GM12892 (cell line): ENCODE measurements at regions not wholly inside any gene's neighbourhood (a gene's known extent, or its start where the extent isn't known, plus 50 kb on each side); places are given as distances from the start of the nearest gene placed in this dataset.
"Not testable (repeated sequence)": the region's sequence is repeated elsewhere in the genome, so short reads cannot be mapped to it uniquely, and the experiment has no call there.

Source experiments
- POLR2AphosphoS5 ChIP-seq: IDR thresholded peaks from 2 replicates; pipeline ENCODE4 v1.6.1; 2011; ENCODE audit warnings: low read depth, low read length, control low read depth
- TAF1 ChIP-seq: IDR thresholded peaks from 2 replicates; pipeline ENCODE4 v1.6.1; 2011; ENCODE audit warnings: low read depth, mild to moderate bottlenecking, control low read depth, low read length, borderline replicate concordance

DNA sequence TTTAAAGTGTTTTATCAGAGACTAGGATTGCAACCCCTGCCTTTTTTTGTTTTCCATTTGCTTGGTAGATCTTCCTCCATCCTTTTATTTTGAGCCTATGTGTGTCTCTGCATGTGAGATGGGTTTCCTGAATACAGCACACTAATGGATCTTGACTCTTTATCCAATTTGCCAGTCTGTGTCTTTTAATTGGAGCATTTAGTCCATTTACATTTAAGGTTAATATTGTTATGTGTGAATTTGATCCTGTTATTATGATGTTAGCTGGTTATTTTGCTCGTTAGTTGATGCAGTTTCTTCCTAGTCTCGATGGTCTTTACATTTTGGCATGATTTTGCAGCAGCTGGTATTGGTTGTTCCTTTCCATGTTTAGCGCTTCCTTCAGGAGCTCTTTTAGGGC, 114.6 kb upstream of the MYLIP start:
- not testable (repeated sequence) for TF ChIP-seq TAF1, POLR2AphosphoS5
